ENCODE measurements at regions not wholly inside any gene's neighbourhood (a gene's known extent, or its start where the extent isn't known, plus 50 kb on each side); places are given as distances from the start of the nearest gene placed in this dataset.
A peak's percentile ranks its signal among the peaks of the same experiment; 100 is the strongest.

GRCh38 chr3:159191447-159191846 lies 389.6 kb downstream of the MFSD1 start:
- H3K9me3 ChIP-seq, result no peaks in the 10 kb centered on the region
- H3K27me3 ChIP-seq, result no peaks in the 10 kb centered on the region
- WGBS (ENCODE audit: insufficient coverage, low coverage, low lambda C conversion rate, missing lambda C conversion rate), result 82% methylated on average over 4 of the region's 4 CpGs
- peaks cover 0 to 6% (median 2%) of the 10 kb centered on the region in 4 donors for H3K4me1 ChIP-seq
- no peaks in the 10 kb centered on the region for H3K36me3 ChIP-seq
- intact Hi-C loops (cut with DNase I), result no loop called here
- DNase-seq (no peak), ATAC-seq (no peak)
- H3K4me3 ChIP-seq, result no peak overlapping the region
- TF ChIP-seq POLR2A (IDR thresholded peaks at IDR 0.05) (no peak), CTCF (IDR thresholded peaks at IDR 0.05) (no peak)
- H3K27ac ChIP-seq, result no peak overlapping the region

- 100% methylated on average over 1 of the region's 1 CpG for WGBS (ENCODE audit: insufficient coverage, low coverage, low lambda C conversion rate, missing lambda C conversion rate)
- Histone ChIP-seq H3K27ac (no peak overlapping the region), H3K9me3 (no peaks in the 10 kb centered on the region), H3K4me3 (no peak overlapping the region), H3K36me3 (no peaks in the 10 kb centered on the region), H3K27me3 (no peaks in the 10 kb centered on the region), H3K4me1 (no peaks in the 10 kb centered on the region)
- DNase-seq (no peak), ATAC-seq (no peak)
- TF ChIP-seq CTCF (IDR thresholded peaks at IDR 0.05) (no peak), POLR2A (IDR thresholded peaks at IDR 0.05) (no peak)
- intact Hi-C loops (cut with DNase I), result no loop called here
These were observed 394.5 kb downstream of the MFSD1 start for GRCh38 chr3:159196359-159196758.

- 61% methylated on average over 3 of the region's 3 CpGs for WGBS (ENCODE audit: insufficient coverage, low coverage, low lambda C conversion rate, missing lambda C conversion rate)
- Histone ChIP-seq H3K27me3 (no peaks in the 10 kb centered on the region), H3K9me3 (no peaks in the 10 kb centered on the region), H3K27ac (no peak overlapping the region), H3K36me3 (no peaks in the 10 kb centered on the region), H3K4me3 (no peak overlapping the region), H3K4me1 (no peaks in the 10 kb centered on the region)
- intact Hi-C loops (cut with DNase I), result no loop called here
- ATAC-seq (peak in 1 of 4 donors; percentile 16), DNase-seq (no peak)
- TF ChIP-seq CTCF (IDR thresholded peaks at IDR 0.05), result no peak
- no peak for TF ChIP-seq POLR2A (IDR thresholded peaks at IDR 0.05)
These were observed 398.3 kb downstream of the MFSD1 start for GRCh38 chr3:159200176-159200575.

- intact Hi-C loops (cut with DNase I), result no loop called here
- DNase-seq (no peak), ATAC-seq (no peak)
- no peaks in the 10 kb centered on the region for H3K27me3 ChIP-seq
- no peak overlapping the region for H3K27ac ChIP-seq
- no peaks in the 10 kb centered on the region for H3K9me3 ChIP-seq
- no peaks in the 10 kb centered on the region for H3K36me3 ChIP-seq
- no peaks in the 10 kb centered on the region for H3K4me1 ChIP-seq
- H3K4me3 ChIP-seq, result no peak overlapping the region
- 83% methylated on average over 2 of the region's 2 CpGs for WGBS (ENCODE audit: insufficient coverage, low coverage, low lambda C conversion rate, missing lambda C conversion rate)
- TF ChIP-seq POLR2A (IDR thresholded peaks at IDR 0.05) (no peak), CTCF (IDR thresholded peaks at IDR 0.05) (no peak)
These were observed 406.2 kb downstream of the MFSD1 start for GRCh38 chr3:159208050-159208449.

GRCh38 chr3:159209459-159209858 lies 407.6 kb downstream of the MFSD1 start:
- intact Hi-C loops (cut with DNase I), result no loop called here
- no peak for TF ChIP-seq CTCF (IDR thresholded peaks at IDR 0.05)
- TF ChIP-seq POLR2A (IDR thresholded peaks at IDR 0.05), result no peak
- 66% methylated on average over 4 of the region's 4 CpGs for WGBS (ENCODE audit: insufficient coverage, low coverage, low lambda C conversion rate, missing lambda C conversion rate)
- no peak for ATAC-seq
- H3K36me3 ChIP-seq, result no peaks in the 10 kb centered on the region
- no peak overlapping the region for H3K27ac ChIP-seq
- H3K4me3 ChIP-seq, result no peak overlapping the region
- DNase-seq, result no peak
- no peaks in the 10 kb centered on the region for H3K27me3 ChIP-seq
- H3K4me1 ChIP-seq, result no peaks in the 10 kb centered on the region
- H3K9me3 ChIP-seq, result no peaks in the 10 kb centered on the region
